Activated CD8-positive, alpha-beta memory T cell treated with anti-CD3 and anti-CD28 coated beads for 36 hours (primary cell): ENCODE measurements at regions not wholly inside any gene's neighbourhood (a gene's known extent, or its start where the extent isn't known, plus 50 kb on each side); places are given as distances from the start of the nearest gene placed in this dataset.

Experiments used
- CTCF ChIA-PET: fragments of 350-600 bp; sonication (Branson Sonifier 250); formaldehyde crosslinking; loops from one replicate; lab custom pipeline; 2021; ENCODE audit warnings: antibody characterized with exemption; lab: Charles Lee
- POLR2A ChIA-PET: fragments of 350-600 bp; sonication (Branson Sonifier 250); formaldehyde crosslinking; loops from one replicate; lab custom pipeline; 2021; ENCODE audit warnings: antibody characterized with exemption; lab: Charles Lee

DNA sequence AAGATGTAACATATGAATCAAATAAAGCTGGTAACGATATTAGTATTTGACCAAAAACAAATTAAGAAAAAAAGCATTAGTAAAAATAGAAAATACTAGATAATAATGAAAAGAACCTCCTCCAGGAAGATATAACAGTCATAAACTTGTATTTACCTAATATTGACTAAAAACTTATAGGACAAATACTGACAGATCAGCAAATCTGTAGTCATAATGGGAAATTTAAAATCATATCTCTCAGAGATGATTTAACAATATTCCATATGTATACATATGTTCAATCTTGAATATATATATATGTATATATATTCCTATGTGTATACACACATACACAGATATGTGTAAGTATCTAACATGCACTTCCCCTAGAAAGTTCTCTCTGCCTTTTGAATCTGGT lies 52.0 kb upstream of the FGGY start:
- POLR2A ChIA-PET = no interaction called here
- CTCF ChIA-PET = no interaction called here
